ENCODE measurements at regions not wholly inside any gene's neighbourhood (a gene's known extent, or its start where the extent isn't known, plus 50 kb on each side); places are given as distances from the start of the nearest gene placed in this dataset.

GRCh38 chr11:38460896-38461295, 1862.9 kb upstream of the RAG2 start:
- peaks cover 13 to 19% of the 10 kb centered on the region in 2 experiments; a peak in 3 of 4 replicates for H3K9me3 ChIP-seq (ENCODE audit: control insufficient read depth in 1 of 2, insufficient read depth in 1 of 2, low read depth in 1 of 2, low read length in 2 of 2)
- no peaks in the 10 kb centered on the region for H3K36me3 ChIP-seq (ENCODE audit: control insufficient read depth in 1 of 2, insufficient read depth in 2 of 2, low read length in 2 of 2)
- TF ChIP-seq ZBTB33 (IDR thresholded peaks at IDR 0.05; ENCODE audit: extremely low read depth, insufficient replicate concordance, low read length) (no peak), CTCF (IDR thresholded peaks at IDR 0.05 in 2 of 3, conservative IDR thresholded peaks at IDR 0.05 in 1 of 3; ENCODE audit: borderline replicate concordance in 1 of 3, insufficient read depth in 1 of 3, low read depth in 2 of 3, low read length in 2 of 3) (no peak), FOSL1 (IDR thresholded peaks at IDR 0.05; ENCODE audit: low read depth) (no peak), TCF7L2 (IDR thresholded peaks at IDR 0.05; ENCODE audit: borderline replicate concordance, extremely low read depth, insufficient read depth, insufficient read length) (no peak), EGR1 (IDR thresholded peaks at IDR 0.05; ENCODE audit: low read depth) (no peak), EZH2 (IDR thresholded peaks at IDR 0.05) (no peak)
- no peaks in the 10 kb centered on the region for H3K4me1 ChIP-seq (ENCODE audit: control insufficient read depth in 1 of 2, insufficient read depth in 2 of 2, low read length in 2 of 2)
- no peaks in the 10 kb centered on the region for H4K20me1 ChIP-seq (ENCODE audit: insufficient read depth)
- no peak overlapping the region for H3K27ac ChIP-seq (ENCODE audit: low read depth, low read length)
- H3K79me2 ChIP-seq (ENCODE audit: insufficient read depth, low read length): no peaks in the 10 kb centered on the region
- CTCF ChIA-PET: no interaction called here
- RAD21 ChIA-PET (ENCODE audit: low non-redundant PET in 1 of 2, low total read pairs in 2 of 2, uncharacterized antibody in 2 of 2, unreplicated experiment in 2 of 2): no interaction called here
- no peaks in the 10 kb centered on the region for H3K9me2 ChIP-seq (ENCODE audit: insufficient read depth)
- POLR2A ChIA-PET: no interaction called here
- intact Hi-C loops (cut with micrococcal nuclease): no loop called here
- no TSS peak for BruUV-seq (replicated peaks)
- ATAC-seq (no peak), DNase-seq (ENCODE audit: low read depth, low spot score) (no peak)
- no peak overlapping the region for H3K4me2 ChIP-seq (ENCODE audit: low read length)
- H2AFZ ChIP-seq (ENCODE audit: low read depth, low read length, poor library complexity, severe bottlenecking): no peak overlapping the region
- H3K9ac ChIP-seq (ENCODE audit: low read length): no peak overlapping the region
- no peak overlapping the region for H3K4me3 ChIP-seq (replicated peaks in 1 of 2; ENCODE audit: low read depth in 1 of 2, low read length in 2 of 2)
- no peaks in the 10 kb centered on the region for H3K27me3 ChIP-seq (ENCODE audit: insufficient read depth, low read length)
